Neural progenitor cell (in vitro differentiated cells): ENCODE measurements at regions not wholly inside any gene's neighbourhood (a gene's known extent, or its start where the extent isn't known, plus 50 kb on each side); places are given as distances from the start of the nearest gene placed in this dataset.

Experiments
- CTCF ChIP-seq: fragments of 200-600 bp; sonication (generic); IDR thresholded peaks from 2 replicates; pipeline ENCODE4 v1.5.1; 2017; ENCODE audit warnings: antibody characterized with exemption, mild to moderate bottlenecking
- EZH2 ChIP-seq: fragments of 200-600 bp; sonication (generic); IDR thresholded peaks from 2 replicates; pipeline ENCODE4 v1.6.1; 2017; ENCODE audit warnings: antibody characterized with exemption, mild to moderate bottlenecking, moderate library complexity

GRCh38 chr10:105434970-105435369 is 793.9 kb downstream of the SORCS3 start:
- TF ChIP-seq CTCF: no peak
- TF ChIP-seq EZH2: no peak
